PC-9 (cell line): ENCODE measurements at regions not wholly inside any gene's neighbourhood (a gene's known extent, or its start where the extent isn't known, plus 50 kb on each side); places are given as distances from the start of the nearest gene placed in this dataset.

Source experiments
- BruUV-seq: library from RNA; stranded (reverse); fragments of 400-500 nt; replicated peaks from 2 replicates; lab custom pipeline; 2021; lab: Mats Ljungman, UMichigan
- CTCF ChIA-PET: fragments of 300-600 bp; sonication (Branson Sonifier 250); formaldehyde crosslinking; loops from one replicate; lab custom pipeline; 2022; ENCODE audit warnings: antibody characterized with exemption; lab: Charles Lee
- POLR2A ChIA-PET: fragments of 300-600 bp; sonication (Branson Sonifier 250); formaldehyde crosslinking; loops from one replicate; lab custom pipeline; 2022; ENCODE audit warnings: antibody characterized with exemption; ENCODE audit not compliant: unreplicated experiment; lab: Charles Lee
- DNase-seq, 2 experiments: peaks; one replicate each; pipeline versions ENCODE4 v3.0.0 to v3.0.0-alpha.2; 2015 to 2022; ENCODE audit warnings: mixed read lengths in 1 of 2
- H2AFZ ChIP-seq: fragments of 200-600 bp; sonication (generic); 2 replicates; pipeline ENCODE4 v1.8.1; 2017; ENCODE audit warnings: antibody characterized with exemption
- H3F3A ChIP-seq: fragments of 200-600 bp; sonication (generic); 2 replicates; pipeline ENCODE4 v1.8.1; 2017; ENCODE audit warnings: antibody characterized with exemption, mild to moderate bottlenecking, low read depth; ENCODE audit not compliant: insufficient read depth
- H3K27ac ChIP-seq: fragments of 200-600 bp; sonication (generic); 2 replicates; pipeline ENCODE4 v1.6.1; 2016; ENCODE audit warnings: mixed run types
- H3K27me3 ChIP-seq: fragments of 200-600 bp; sonication (generic); 2 replicates; pipeline ENCODE4 v1.6.1; 2016; ENCODE audit warnings: low read depth, mixed run types; ENCODE audit not compliant: insufficient read depth
- H3K36me3 ChIP-seq: fragments of 200-600 bp; sonication (generic); 2 replicates; pipeline ENCODE4 v1.6.1; 2016; ENCODE audit warnings: low read depth, mixed run types
- H3K4me1 ChIP-seq: fragments of 200-600 bp; sonication (generic); replicated peaks from 2 replicates; pipeline ENCODE4 v1.6.1; 2016; ENCODE audit warnings: mixed run types; ENCODE audit not compliant: insufficient read depth
- H3K4me2 ChIP-seq: fragments of 200-600 bp; sonication (generic); 2 replicates; pipeline ENCODE4 v1.6.1; 2017; ENCODE audit warnings: mixed run types
- H3K4me3 ChIP-seq: fragments of 200-600 bp; sonication (generic); 2 replicates; pipeline ENCODE4 v1.6.1; 2016; ENCODE audit warnings: mixed run types
- H3K79me2 ChIP-seq: fragments of 200-600 bp; sonication (generic); 2 replicates; pipeline ENCODE4 v1.6.1; 2017; ENCODE audit warnings: low read depth, mixed run types
- H3K9me2 ChIP-seq: fragments of 200-600 bp; sonication (generic); 2 replicates; pipeline ENCODE4 v1.8.1; 2017; ENCODE audit warnings: mild to moderate bottlenecking; ENCODE audit not compliant: insufficient read depth
- H3K9me3 ChIP-seq: fragments of 200-600 bp; sonication (generic); 2 replicates; pipeline ENCODE4 v1.8.1; 2016; ENCODE audit warnings: low read depth; ENCODE audit not compliant: insufficient read depth
- H4K20me1 ChIP-seq: fragments of 200-600 bp; sonication (generic); 2 replicates; pipeline ENCODE4 v1.8.1; 2017; ENCODE audit not compliant: insufficient read depth
- EZH2 ChIP-seq: fragments of 200-600 bp; sonication (generic); IDR thresholded peaks from 2 replicates; pipeline ENCODE4 v1.8.0; 2017; ENCODE audit warnings: antibody characterized with exemption, low read depth
- intact Hi-C: fragments of 100-400 bp; cut with micrococcal nuclease; formaldehyde crosslinking; loops from one replicate; pipeline ENCODE4 v1.10.0; 2022; ENCODE audit not compliant: unreplicated experiment
- TF ChIP-seq, protein P1 (sequence below): fragments of 200-600 bp; sonication (generic); conservative IDR thresholded peaks from 2 replicates; pipeline ENCODE4 v1.6.1; 2017; ENCODE audit warnings: mixed run types, antibody characterized with exemption, mild to moderate bottlenecking, moderate library complexity

DNA sequence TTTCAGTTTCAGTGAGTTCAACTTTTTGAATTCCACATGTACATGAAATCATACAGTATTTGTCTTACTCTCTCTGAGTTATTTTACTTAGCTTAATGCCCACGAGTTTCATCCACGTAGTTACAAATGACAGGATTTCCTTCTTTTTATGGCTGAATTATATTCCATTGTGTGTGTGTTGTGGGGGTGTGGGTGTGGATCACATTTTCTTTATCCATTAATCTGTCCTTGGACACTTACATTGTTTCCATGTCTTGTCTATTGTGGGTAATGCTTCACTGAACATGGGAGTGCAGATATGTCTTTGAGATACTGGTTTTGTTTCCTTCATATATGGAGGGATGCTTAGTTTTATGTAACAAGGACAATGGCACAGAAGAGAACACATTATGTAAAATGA is 63.5 kb upstream of the TMTC1 start:
- intact Hi-C loops, result no loop called here
- BruUV-seq, result no TSS peak
- TF ChIP-seq EZH2, result no peak
- TF ChIP-seq, protein P1, sequence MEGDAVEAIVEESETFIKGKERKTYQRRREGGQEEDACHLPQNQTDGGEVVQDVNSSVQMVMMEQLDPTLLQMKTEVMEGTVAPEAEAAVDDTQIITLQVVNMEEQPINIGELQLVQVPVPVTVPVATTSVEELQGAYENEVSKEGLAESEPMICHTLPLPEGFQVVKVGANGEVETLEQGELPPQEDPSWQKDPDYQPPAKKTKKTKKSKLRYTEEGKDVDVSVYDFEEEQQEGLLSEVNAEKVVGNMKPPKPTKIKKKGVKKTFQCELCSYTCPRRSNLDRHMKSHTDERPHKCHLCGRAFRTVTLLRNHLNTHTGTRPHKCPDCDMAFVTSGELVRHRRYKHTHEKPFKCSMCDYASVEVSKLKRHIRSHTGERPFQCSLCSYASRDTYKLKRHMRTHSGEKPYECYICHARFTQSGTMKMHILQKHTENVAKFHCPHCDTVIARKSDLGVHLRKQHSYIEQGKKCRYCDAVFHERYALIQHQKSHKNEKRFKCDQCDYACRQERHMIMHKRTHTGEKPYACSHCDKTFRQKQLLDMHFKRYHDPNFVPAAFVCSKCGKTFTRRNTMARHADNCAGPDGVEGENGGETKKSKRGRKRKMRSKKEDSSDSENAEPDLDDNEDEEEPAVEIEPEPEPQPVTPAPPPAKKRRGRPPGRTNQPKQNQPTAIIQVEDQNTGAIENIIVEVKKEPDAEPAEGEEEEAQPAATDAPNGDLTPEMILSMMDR, result no peak
- no peaks in the 10 kb centered on the region for H3K9me2 ChIP-seq
- H3K4me2 ChIP-seq, result no peak overlapping the region
- H3F3A ChIP-seq, result no peaks in the 10 kb centered on the region
- no peak for DNase-seq
- H3K36me3 ChIP-seq, result no peaks in the 10 kb centered on the region
- no peak overlapping the region for H3K4me3 ChIP-seq
- H3K27me3 ChIP-seq, result 0 out of 2 replicates have a peak, but pooled peaks cover 3% of the 10 kb centered on the region
- H3K9me3 ChIP-seq, result no peaks in the 10 kb centered on the region
- no peaks in the 10 kb centered on the region for H4K20me1 ChIP-seq
- H3K79me2 ChIP-seq, result no peaks in the 10 kb centered on the region
- H3K27ac ChIP-seq, result no peak overlapping the region
- H3K4me1 ChIP-seq, result no peaks in the 10 kb centered on the region
- no peak overlapping the region for H2AFZ ChIP-seq
- ChIA-PET POLR2A (no interaction called here), CTCF (no interaction called here)

DNA sequence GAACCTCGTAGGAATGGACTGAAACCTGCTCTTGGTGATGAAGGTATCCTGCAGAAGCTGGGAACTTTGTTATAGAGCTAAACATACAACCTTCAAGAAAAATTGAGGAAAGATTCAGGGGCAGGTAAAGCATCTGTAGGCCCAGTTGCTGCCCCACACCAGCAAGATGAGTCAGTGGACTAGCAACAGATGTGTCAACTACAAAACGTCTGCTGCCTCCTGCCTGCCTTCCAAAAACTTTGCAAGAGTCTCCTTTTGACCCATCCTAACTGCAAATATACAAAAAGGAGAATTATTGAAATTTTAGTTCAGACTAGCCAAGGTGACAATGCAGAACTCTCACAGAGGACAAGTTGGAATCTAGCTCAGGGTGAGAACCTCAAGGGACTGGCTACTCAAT is 60.9 kb upstream of the TMTC1 start:
- BruUV-seq, result no TSS peak

DNA sequence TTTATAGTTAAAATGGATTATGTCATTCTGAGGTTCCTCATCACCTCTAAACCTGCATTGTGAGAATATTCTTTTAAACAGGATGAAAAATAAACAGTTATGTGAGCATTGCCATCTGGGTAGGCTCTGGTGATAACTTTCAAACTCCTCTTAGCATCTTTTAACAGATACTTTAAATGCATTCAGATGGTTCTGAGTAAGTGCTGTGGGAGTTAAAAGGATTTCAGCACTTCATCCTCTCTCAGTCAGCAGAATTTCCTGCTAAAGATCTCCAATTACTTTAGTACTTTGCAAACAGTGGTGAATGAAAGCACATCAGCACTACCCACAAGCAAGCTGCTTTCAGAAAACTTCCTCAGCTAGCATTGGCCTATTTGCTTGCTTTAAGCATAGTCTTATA is 59.3 kb upstream of the TMTC1 start:
- no peak overlapping the region for H3K4me3 ChIP-seq
- no peaks in the 10 kb centered on the region for H4K20me1 ChIP-seq
- 0 out of 2 replicates have a peak, but pooled peaks cover 9% of the 10 kb centered on the region for H3K9me3 ChIP-seq
- ChIA-PET CTCF (no interaction called here), POLR2A (no interaction called here)
- no peaks in the 10 kb centered on the region for H3K27me3 ChIP-seq
- DNase-seq, result no peak
- intact Hi-C loops, result no loop called here
- H3K4me2 ChIP-seq, result no peak overlapping the region
- H2AFZ ChIP-seq, result no peak overlapping the region
- no peaks in the 10 kb centered on the region for H3K79me2 ChIP-seq
- no peaks in the 10 kb centered on the region for H3K36me3 ChIP-seq
- no TSS peak for BruUV-seq
- H3F3A ChIP-seq, result no peaks in the 10 kb centered on the region
- H3K9me2 ChIP-seq, result no peaks in the 10 kb centered on the region
- no peak overlapping the region for H3K27ac ChIP-seq
- TF ChIP-seq EZH2, result no peak
- TF ChIP-seq, protein P1, result no peak
- H3K4me1 ChIP-seq, result no peaks in the 10 kb centered on the region

More for the DNA sequence above, 60.9 kb upstream of the TMTC1 start:
- no peaks in the 10 kb centered on the region for H3K79me2 ChIP-seq
- no peaks in the 10 kb centered on the region for H4K20me1 ChIP-seq
- H3F3A ChIP-seq, result no peaks in the 10 kb centered on the region
- intact Hi-C loops, result no loop called here
- no peak for TF ChIP-seq EZH2
- TF ChIP-seq, protein P1, result no peak
- H3K27me3 ChIP-seq, result no peaks in the 10 kb centered on the region
- no peaks in the 10 kb centered on the region for H3K9me3 ChIP-seq
- DNase-seq, result no peak
- H3K4me1 ChIP-seq, result no peaks in the 10 kb centered on the region
- no peak overlapping the region for H3K4me2 ChIP-seq
- H3K27ac ChIP-seq, result no peak overlapping the region
- H3K9me2 ChIP-seq, result no peaks in the 10 kb centered on the region
- POLR2A ChIA-PET, result no interaction called here
- CTCF ChIA-PET, result no interaction called here
- no peak overlapping the region for H2AFZ ChIP-seq
- no peak overlapping the region for H3K4me3 ChIP-seq
- H3K36me3 ChIP-seq, result no peaks in the 10 kb centered on the region
